HG03045 (cell line): ENCODE measurements at regions not wholly inside any gene's neighbourhood (a gene's known extent, or its start where the extent isn't known, plus 50 kb on each side); places are given as distances from the start of the nearest gene placed in this dataset.

Experiments used
- ATAC-seq: cut with Tn5 transposase; IDR thresholded peaks from one replicate; pipeline ENCODE4 v1.9.1; 2021; ENCODE audit warnings: mild to moderate bottlenecking, moderate library complexity; ENCODE audit not compliant: unreplicated experiment

- no peak for ATAC-seq
Observed at GRCh38 chr2:139850254-139850890, 1070.2 kb upstream of the NXPH2 start.

- ATAC-seq = no peak
Observed at GRCh38 chr2:139836769-139837168, 1056.6 kb upstream of the NXPH2 start.

- ATAC-seq = no peak
Observed at GRCh38 chr2:139835101-139835500, 1054.9 kb upstream of the NXPH2 start.

- no peak for ATAC-seq
Observed at GRCh38 chr2:139828011-139828410, 1047.8 kb upstream of the NXPH2 start.

- ATAC-seq = no peak
Observed at GRCh38 chr2:139825726-139826125, 1045.5 kb upstream of the NXPH2 start.

GRCh38 chr2:139819273-139819796, 1039.1 kb upstream of the NXPH2 start:
- no peak for ATAC-seq

GRCh38 chr2:139814458-139814857, 1034.3 kb upstream of the NXPH2 start:
- ATAC-seq = no peak

GRCh38 chr2:139813340-139813739, 1033.2 kb upstream of the NXPH2 start:
- no peak for ATAC-seq

GRCh38 chr2:139805441-139805840, 1025.3 kb upstream of the NXPH2 start:
- no peak for ATAC-seq

GRCh38 chr2:139798391-139798790, 1018.2 kb upstream of the NXPH2 start:
- ATAC-seq = no peak

GRCh38 chr2:139790807-139791752, 1010.9 kb upstream of the NXPH2 start:
- no peak for ATAC-seq

- no peak for ATAC-seq
Observed at GRCh38 chr2:139790136-139790535, 1009.9 kb upstream of the NXPH2 start.

- ATAC-seq = no peak
Observed at GRCh38 chr2:139778732-139779131, 998.5 kb upstream of the NXPH2 start.

GRCh38 chr2:139773720-139774277, 993.6 kb upstream of the NXPH2 start:
- ATAC-seq = no peak

- ATAC-seq = no peak
Observed at GRCh38 chr2:139769633-139770032, 989.4 kb upstream of the NXPH2 start.

- ATAC-seq = no peak
Observed at GRCh38 chr2:139763705-139764104, 983.5 kb upstream of the NXPH2 start.

GRCh38 chr2:139759000-139759505, 978.9 kb upstream of the NXPH2 start:
- ATAC-seq = no peak

- ATAC-seq = no peak
Observed at GRCh38 chr2:139746901-139747300, 966.7 kb upstream of the NXPH2 start.

GRCh38 chr2:139744273-139744672, 964.1 kb upstream of the NXPH2 start:
- no peak for ATAC-seq

- no peak for ATAC-seq
Observed at GRCh38 chr2:139742216-139743172, 962.3 kb upstream of the NXPH2 start.
